ENCODE measurements at regions not wholly inside any gene's neighbourhood (a gene's known extent, or its start where the extent isn't known, plus 50 kb on each side); places are given as distances from the start of the nearest gene placed in this dataset.

DNA sequence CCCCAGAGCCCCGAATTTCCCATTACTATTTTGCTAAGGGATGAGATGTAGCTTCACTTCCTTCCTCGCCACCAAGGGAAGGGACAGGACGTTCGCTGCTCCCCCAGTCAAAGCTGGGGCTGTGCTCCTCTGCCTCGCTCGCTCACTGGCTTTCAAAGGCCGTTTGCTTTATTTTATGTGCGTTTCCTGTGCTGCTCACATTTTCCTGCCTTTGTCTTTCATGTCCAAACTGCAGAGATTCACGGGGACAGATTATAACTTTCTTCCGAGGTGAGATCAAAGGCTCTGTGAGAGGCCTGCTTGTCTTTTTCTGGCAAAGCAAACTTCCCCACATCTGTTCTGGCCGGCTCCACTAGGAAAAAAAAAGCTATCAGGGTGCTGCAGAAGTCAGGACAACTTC lies 76.0 kb upstream of the FZD10 start:
- TF ChIP-seq MYC (IDR thresholded peaks at IDR 0.05; ENCODE audit: low read depth, low read length): no peak
- H3K4me3 ChIP-seq (ENCODE audit: low read depth, low read length): no peak overlapping the region
- DNase-seq (ENCODE audit: low read depth): no peak

DNA sequence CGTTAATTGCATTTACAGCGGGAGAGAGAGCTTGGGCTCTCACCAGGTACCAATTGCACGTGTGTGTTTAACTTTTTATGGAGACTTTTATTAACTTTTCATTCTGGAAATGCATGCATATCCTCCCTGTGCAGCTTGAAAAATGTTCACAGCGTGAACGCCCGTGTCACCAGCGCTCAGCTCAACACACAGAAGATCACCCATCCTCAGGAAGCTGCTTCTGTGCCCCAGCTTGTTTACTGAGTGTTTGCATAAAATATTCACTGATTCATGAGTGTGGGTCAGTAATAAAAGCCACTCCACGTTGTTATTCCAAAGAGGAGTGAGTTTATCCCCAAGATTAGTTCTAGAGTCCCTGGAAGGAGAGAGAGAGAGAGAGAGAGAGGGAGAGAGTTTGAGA lies 75.5 kb upstream of the FZD10 start:
- TF ChIP-seq, protein P1, sequence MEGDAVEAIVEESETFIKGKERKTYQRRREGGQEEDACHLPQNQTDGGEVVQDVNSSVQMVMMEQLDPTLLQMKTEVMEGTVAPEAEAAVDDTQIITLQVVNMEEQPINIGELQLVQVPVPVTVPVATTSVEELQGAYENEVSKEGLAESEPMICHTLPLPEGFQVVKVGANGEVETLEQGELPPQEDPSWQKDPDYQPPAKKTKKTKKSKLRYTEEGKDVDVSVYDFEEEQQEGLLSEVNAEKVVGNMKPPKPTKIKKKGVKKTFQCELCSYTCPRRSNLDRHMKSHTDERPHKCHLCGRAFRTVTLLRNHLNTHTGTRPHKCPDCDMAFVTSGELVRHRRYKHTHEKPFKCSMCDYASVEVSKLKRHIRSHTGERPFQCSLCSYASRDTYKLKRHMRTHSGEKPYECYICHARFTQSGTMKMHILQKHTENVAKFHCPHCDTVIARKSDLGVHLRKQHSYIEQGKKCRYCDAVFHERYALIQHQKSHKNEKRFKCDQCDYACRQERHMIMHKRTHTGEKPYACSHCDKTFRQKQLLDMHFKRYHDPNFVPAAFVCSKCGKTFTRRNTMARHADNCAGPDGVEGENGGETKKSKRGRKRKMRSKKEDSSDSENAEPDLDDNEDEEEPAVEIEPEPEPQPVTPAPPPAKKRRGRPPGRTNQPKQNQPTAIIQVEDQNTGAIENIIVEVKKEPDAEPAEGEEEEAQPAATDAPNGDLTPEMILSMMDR (IDR thresholded peaks at IDR 0.05; ENCODE audit: low read depth, low read length): no peak
- TF ChIP-seq, protein P2, sequence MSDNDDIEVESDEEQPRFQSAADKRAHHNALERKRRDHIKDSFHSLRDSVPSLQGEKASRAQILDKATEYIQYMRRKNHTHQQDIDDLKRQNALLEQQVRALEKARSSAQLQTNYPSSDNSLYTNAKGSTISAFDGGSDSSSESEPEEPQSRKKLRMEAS (IDR thresholded peaks at IDR 0.05; ENCODE audit: low read depth, low read length): no peak
- TF ChIP-seq POLR2A (IDR thresholded peaks at IDR 0.05; ENCODE audit: extremely low read depth, insufficient read length) (no peak), MYC (IDR thresholded peaks at IDR 0.05; ENCODE audit: low read depth, low read length) (no peak)
- DNase-seq (ENCODE audit: low read depth): no peak
- H3K4me3 ChIP-seq (ENCODE audit: low read depth, low read length): no peak overlapping the region

DNA sequence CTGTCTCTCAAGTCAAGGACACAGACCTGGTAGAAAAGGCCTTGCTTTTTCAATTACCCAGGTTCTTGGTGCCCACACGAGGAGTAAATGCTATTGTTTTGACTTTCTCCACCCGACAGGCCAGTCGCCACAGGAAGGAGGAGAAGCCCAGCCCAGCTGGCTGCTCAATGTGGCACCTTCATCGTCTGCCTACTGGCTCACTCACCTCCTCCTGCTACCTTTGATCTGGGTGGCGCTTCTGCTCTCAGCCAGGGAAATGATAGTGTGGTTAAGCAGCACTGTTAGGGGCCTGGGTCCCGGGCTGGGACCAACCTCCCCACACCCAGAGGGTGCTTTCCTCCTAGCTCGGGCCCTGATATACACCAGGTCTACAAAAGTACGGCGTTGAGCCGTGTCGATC lies 75.0 kb upstream of the FZD10 start:
- TF ChIP-seq POLR2A (IDR thresholded peaks at IDR 0.05; ENCODE audit: extremely low read depth, insufficient read length) (no peak), MYC (IDR thresholded peaks at IDR 0.05; ENCODE audit: low read depth, low read length) (no peak)
- TF ChIP-seq, protein P1 (IDR thresholded peaks at IDR 0.05; ENCODE audit: low read depth, low read length): no peak
- TF ChIP-seq, protein P2 (IDR thresholded peaks at IDR 0.05; ENCODE audit: low read depth, low read length): no peak
- H3K4me3 ChIP-seq (ENCODE audit: low read depth, low read length): no peak overlapping the region
- DNase-seq (ENCODE audit: low read depth): no peak

DNA sequence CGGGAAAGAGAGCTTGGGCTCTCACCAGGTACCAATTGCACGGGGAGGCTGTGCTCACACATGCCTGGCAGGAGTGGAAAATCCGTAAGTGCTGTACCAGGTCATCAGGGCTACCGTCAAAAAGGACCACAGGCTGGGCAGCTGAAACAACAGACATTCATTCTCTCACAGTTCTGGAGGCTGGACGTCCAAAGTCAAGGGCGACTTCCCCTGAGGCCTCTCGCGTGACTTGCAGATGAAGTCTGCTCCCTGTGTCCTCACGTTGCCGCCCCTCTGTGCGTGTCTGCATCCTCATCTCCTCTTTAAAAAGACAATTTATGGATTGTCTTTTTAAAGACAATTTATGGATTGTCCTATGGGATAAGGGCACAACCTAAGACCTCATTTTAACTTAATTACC lies 73.8 kb upstream of the FZD10 start:
- no peak overlapping the region for H3K4me3 ChIP-seq (ENCODE audit: low read depth, low read length)
- DNase-seq (ENCODE audit: low read depth): no peak
- TF ChIP-seq, protein P2 (IDR thresholded peaks at IDR 0.05; ENCODE audit: low read depth, low read length): no peak
- TF ChIP-seq POLR2A (IDR thresholded peaks at IDR 0.05; ENCODE audit: extremely low read depth, insufficient read length) (no peak), MYC (IDR thresholded peaks at IDR 0.05; ENCODE audit: low read depth, low read length) (no peak)
- TF ChIP-seq, protein P1 (IDR thresholded peaks at IDR 0.05; ENCODE audit: low read depth, low read length): no peak

DNA sequence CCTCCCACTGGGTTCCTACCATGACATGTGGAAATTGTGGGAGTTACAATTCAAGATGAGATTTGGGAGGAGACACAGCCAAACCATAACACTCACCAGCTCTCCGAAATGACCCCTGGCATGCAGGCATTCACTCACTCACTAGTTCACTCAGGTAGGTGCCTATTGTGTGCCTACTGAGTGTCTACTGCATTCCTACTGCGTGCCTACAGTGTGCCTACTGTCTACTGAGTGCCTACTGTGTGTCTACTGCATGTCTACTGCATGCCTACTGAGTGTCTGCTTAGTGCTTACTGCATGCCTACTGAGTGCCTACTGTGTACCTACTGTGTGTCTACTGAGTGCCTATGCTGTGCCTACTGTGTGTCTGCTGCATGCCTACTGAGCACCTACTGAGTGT lies 71.7 kb upstream of the FZD10 start:
- no peak for DNase-seq (ENCODE audit: low read depth)
- TF ChIP-seq MYC (IDR thresholded peaks at IDR 0.05; ENCODE audit: low read depth, low read length) (no peak), POLR2A (IDR thresholded peaks at IDR 0.05; ENCODE audit: extremely low read depth, insufficient read length) (no peak)
- TF ChIP-seq, protein P2 (IDR thresholded peaks at IDR 0.05; ENCODE audit: low read depth, low read length): no peak
- TF ChIP-seq, protein P1 (IDR thresholded peaks at IDR 0.05; ENCODE audit: low read depth, low read length): no peak
- H3K4me3 ChIP-seq (ENCODE audit: low read depth, low read length): no peak overlapping the region

DNA sequence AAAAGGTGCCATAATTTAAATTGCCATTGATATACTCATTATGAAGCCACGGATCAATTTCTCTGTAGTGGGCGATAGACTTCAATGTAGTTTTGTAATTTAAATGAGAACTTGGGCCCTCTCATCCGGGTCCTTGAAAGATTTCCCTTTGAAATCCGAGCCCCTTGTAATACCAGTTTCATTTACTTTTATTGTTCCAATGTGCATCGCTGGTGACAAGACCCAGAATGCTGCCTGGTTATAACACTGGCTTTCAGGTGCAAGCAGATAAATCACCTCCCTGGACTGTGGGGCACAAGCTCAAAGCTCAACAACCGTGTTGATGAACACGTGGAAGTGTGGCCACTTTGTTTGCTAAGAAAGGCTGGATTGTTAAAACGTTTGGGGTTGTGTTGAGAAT lies 68.9 kb upstream of the FZD10 start:
- TF ChIP-seq MYC (IDR thresholded peaks at IDR 0.05; ENCODE audit: low read depth, low read length) (no peak), POLR2A (IDR thresholded peaks at IDR 0.05; ENCODE audit: extremely low read depth, insufficient read length) (no peak)
- TF ChIP-seq, protein P2 (IDR thresholded peaks at IDR 0.05; ENCODE audit: low read depth, low read length): no peak
- no peak for DNase-seq (ENCODE audit: low read depth)
- no peak overlapping the region for H3K4me3 ChIP-seq (ENCODE audit: low read depth, low read length)

DNA sequence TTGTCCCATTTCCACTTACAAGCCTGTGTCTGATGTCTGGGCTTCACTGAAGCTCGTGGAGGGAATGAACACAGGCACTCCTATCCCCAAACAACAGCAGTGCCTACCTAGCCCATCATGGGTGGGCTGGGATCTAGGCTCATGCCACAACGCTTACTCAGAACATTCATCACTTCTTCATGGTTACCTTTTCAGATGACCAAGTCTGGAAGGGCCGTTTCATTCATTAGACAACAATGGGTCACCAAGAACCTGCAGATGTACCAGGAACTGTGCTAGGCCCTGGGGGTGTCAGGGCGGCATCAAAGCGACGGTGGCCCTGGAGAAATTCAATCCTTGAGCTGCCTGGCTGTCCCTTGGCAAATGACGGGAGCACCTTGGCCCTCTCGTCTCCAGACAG lies 64.9 kb upstream of the FZD10 start:
- DNase-seq (ENCODE audit: low read depth): no peak
- no peak overlapping the region for H3K4me3 ChIP-seq (ENCODE audit: low read depth, low read length)
- TF ChIP-seq, protein P2 (IDR thresholded peaks at IDR 0.05; ENCODE audit: low read depth, low read length): no peak
- TF ChIP-seq POLR2A (IDR thresholded peaks at IDR 0.05; ENCODE audit: extremely low read depth, insufficient read length) (no peak), MYC (IDR thresholded peaks at IDR 0.05; ENCODE audit: low read depth, low read length) (no peak)
- TF ChIP-seq, protein P1 (IDR thresholded peaks at IDR 0.05; ENCODE audit: low read depth, low read length): no peak
